Bronchial epithelial cell (primary cell): ENCODE measurements at regions not wholly inside any gene's neighbourhood (a gene's known extent, or its start where the extent isn't known, plus 50 kb on each side); places are given as distances from the start of the nearest gene placed in this dataset.

ENCODE experiments used
- DNase-seq: peaks from one replicate; pipeline ENCODE4 v3.0.0-alpha.2; 2010; ENCODE audit warnings: low read depth
- FAIRE-seq: peaks from 2 replicates; lab custom pipeline; 2011; peaks lifted over from hg19 to GRCh38; lab: Jason Lieb, UNC
- H3K27me3 ChIP-seq: 2 replicates; pipeline ENCODE4 v1.5.1; 2011; ENCODE audit warnings: low read length; ENCODE audit not compliant: control insufficient read depth, insufficient read depth
- H3K36me3 ChIP-seq: 2 replicates; pipeline ENCODE4 v1.5.1; 2011; ENCODE audit warnings: low read length; ENCODE audit not compliant: control insufficient read depth, insufficient read depth
- H3K4me3 ChIP-seq: 2 replicates; pipeline ENCODE4 v1.5.1; 2011; ENCODE audit warnings: mild to moderate bottlenecking, low read depth, low read length, control low read depth
- TF ChIP-seq, protein P1 (sequence below): IDR thresholded peaks from 2 replicates; pipeline ENCODE4 v1.5.1; 2011; ENCODE audit warnings: mild to moderate bottlenecking, moderate library complexity, low read length, control low read depth, inconsistent platforms; ENCODE audit not compliant: insufficient read depth, severe bottlenecking

DNA sequence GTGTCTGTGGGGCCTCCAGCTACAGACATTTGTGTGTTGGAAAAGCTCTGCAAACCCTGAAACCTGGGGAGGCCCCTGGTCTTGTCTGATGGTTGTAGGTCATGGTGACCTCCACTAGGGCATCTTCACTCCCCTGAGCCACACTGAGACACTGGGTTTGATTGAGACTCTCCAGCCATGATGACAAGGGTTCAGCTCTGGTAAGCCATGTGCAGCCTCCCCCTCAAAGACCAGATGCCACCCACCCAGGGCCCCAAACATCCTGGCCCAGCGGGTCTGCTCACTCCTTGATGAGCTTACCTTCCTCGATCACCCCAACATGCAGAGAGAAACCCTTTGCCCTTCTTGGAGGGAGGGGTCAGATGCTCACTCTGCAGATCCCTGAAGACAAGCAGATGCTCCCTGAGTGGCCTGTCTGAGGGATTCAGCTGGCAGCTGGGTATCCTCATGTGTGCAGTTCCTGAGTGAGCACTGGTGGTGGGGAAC is 101.6 kb downstream of the METRNL start:
- H3K36me3 ChIP-seq, result no peaks in the 10 kb centered on the region
- H3K4me3 ChIP-seq, result no peak overlapping the region
- TF ChIP-seq, protein P1, sequence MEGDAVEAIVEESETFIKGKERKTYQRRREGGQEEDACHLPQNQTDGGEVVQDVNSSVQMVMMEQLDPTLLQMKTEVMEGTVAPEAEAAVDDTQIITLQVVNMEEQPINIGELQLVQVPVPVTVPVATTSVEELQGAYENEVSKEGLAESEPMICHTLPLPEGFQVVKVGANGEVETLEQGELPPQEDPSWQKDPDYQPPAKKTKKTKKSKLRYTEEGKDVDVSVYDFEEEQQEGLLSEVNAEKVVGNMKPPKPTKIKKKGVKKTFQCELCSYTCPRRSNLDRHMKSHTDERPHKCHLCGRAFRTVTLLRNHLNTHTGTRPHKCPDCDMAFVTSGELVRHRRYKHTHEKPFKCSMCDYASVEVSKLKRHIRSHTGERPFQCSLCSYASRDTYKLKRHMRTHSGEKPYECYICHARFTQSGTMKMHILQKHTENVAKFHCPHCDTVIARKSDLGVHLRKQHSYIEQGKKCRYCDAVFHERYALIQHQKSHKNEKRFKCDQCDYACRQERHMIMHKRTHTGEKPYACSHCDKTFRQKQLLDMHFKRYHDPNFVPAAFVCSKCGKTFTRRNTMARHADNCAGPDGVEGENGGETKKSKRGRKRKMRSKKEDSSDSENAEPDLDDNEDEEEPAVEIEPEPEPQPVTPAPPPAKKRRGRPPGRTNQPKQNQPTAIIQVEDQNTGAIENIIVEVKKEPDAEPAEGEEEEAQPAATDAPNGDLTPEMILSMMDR, result no peak
- FAIRE-seq (no peak), DNase-seq (no peak)
- H3K27me3 ChIP-seq, result peaks cover 3% of the 10 kb centered on the region

DNA sequence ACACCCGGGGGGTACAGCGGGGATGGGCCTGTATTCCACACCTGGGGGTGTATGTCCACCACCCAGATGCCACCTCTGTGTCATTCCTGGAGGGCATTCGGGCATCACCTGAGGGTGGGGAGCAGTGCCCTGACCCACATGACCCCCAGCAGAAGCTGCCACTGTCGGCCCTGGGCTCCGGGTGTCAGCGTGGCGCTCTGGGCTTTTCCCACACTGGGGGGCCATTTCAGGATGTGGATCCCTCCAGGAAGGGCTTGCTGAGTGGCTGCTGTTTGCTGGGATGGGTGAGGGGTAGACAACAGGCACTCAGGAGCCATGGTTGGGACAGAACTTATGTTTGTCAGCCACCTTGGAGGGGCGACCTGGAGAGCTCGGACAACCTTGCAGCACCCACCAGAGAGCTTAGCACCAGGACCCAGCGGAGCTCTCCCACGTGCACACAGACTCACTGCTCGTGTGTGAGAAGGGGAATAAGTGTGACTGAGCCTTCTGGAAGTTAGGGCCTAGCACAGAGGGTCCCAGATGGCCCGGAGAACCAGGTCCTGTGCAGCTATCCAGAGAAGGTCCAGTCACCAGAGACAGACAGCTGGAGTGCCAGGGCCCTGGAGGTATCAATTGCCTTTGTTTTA is 102.7 kb downstream of the METRNL start:
- FAIRE-seq, result no peak
- Histone ChIP-seq H3K4me3 (no peak overlapping the region), H3K27me3 (no peaks in the 10 kb centered on the region), H3K36me3 (no peaks in the 10 kb centered on the region)
- no peak for DNase-seq
- TF ChIP-seq, protein P1, result no peak

DNA sequence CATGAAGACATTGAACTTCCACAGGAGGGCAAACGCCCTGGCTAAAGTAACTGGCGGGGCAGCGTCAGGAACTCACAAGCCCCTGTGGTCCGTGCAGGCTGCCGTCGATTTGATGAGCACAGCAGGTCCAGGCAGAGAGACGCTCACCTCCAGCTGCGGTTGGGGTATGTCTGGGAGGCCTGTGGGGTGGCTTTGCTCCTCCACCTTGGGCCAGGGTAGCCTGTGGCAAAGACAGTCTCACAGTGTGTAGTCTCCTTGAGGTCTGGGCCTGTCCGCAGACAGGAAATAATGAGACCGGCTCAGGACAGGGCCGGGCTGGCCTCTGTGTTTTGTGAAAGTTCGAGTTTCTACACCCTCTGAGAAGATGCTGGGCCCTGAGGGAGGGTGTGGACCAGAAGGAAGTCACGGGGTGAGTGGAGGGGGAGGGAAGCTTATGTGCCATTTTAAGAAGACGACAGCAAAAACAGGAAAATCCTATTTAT is 103.3 kb downstream of the METRNL start:
- no peaks in the 10 kb centered on the region for H3K36me3 ChIP-seq
- H3K4me3 ChIP-seq, result no peak overlapping the region
- TF ChIP-seq, protein P1, result no peak
- no peaks in the 10 kb centered on the region for H3K27me3 ChIP-seq
- DNase-seq, result no peak
- no peak for FAIRE-seq

DNA sequence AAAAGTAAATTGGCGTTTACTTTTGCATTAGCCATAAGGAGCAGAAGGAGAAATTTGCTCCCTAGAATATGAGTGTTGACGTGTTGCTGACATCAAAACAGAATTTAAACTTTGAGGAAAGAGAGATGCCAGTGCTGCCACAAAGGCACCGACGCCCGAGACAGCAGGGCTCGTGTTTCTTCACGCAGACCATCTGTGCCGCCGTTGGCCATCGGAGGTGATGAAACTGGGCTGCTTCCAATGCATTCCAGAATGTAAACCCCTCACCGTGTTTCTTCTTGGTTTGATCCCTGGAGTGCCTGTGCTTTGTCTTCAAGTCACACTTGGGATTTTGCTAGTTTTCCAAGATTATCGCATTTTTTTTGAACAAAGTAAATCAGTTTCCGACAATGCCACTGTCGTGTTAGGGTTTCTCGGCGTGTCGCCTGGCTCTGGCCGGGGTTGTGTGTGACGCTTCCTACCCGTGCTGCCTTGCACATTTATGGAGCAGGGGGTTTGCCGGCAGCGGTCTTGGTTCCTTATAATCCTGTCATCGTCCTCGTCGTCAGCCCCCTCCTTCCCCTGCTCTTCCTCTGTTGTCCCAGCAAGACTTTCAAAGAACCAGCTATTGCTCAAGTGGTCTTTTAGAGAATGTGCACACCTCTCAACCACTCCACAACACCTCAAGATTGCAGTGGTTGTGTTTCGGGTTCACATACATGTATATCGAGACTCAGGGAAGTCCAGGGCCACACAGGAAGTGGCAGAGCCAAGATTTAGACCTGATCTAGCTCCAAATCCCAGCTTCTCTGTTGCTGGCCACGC is 103.9 kb downstream of the METRNL start:
- DNase-seq, result no peak
- no peaks in the 10 kb centered on the region for H3K36me3 ChIP-seq
- no peak overlapping the region for H3K4me3 ChIP-seq
- no peaks in the 10 kb centered on the region for H3K27me3 ChIP-seq
- TF ChIP-seq, protein P1, result no peak
- no peak for FAIRE-seq

DNA sequence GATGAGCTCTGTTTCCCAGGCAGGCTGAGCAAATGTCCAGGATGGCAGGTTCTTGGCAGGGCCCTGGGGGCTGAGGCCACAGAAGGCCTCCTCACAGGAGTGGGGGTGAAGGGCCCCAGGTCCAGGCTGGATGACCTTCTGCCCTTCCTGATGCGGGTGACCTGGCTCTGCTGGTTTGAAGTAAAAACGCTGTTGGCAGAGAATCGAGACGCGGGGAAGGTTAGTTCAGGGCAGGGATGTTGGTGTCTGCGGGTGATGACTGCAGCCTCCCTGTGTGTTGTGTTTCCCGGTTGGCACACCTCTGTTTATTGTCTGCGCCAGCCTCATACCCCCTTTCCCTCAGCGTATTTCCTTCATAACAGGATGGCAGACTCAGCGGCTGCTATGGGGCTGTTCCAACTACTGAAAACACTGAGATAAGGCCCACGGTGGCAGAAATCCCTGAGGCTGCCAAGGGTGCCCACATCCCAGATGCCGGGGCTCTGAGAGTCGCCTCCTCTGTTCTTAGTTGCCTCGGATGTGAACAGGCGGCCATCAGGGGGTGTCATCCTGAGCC is 104.6 kb downstream of the METRNL start:
- H3K27me3 ChIP-seq, result no peaks in the 10 kb centered on the region

More for the DNA sequence above, 104.6 kb downstream of the METRNL start:
- DNase-seq, result no peak
- no peak for FAIRE-seq
- Histone ChIP-seq H3K36me3 (no peaks in the 10 kb centered on the region), H3K4me3 (no peak overlapping the region)
- TF ChIP-seq, protein P1, result no peak
